GM19324 (cell line): ENCODE measurements at regions not wholly inside any gene's neighbourhood (a gene's known extent, or its start where the extent isn't known, plus 50 kb on each side); places are given as distances from the start of the nearest gene placed in this dataset.
"Not testable (repeated sequence)": the region's sequence is repeated elsewhere in the genome, so short reads cannot be mapped to it uniquely, and the experiment has no call there.

Source experiments
- ATAC-seq: cut with Tn5 transposase; IDR thresholded peaks from one replicate; pipeline ENCODE4 v1.9.1; 2021; ENCODE audit warnings: mild to moderate bottlenecking, moderate library complexity; ENCODE audit not compliant: unreplicated experiment, low FRiP score

GRCh38 chr14:29339494-29340172 is 573.0 kb downstream of the FOXG1 start:
- ATAC-seq: no peak

- ATAC-seq: no peak
Measured at GRCh38 chr14:29348504-29348903, 579.1 kb downstream of the PRKD1 start.

GRCh38 chr14:29350496-29350895 is 577.2 kb downstream of the PRKD1 start:
- no peak for ATAC-seq

GRCh38 chr14:29351996-29352705 is 575.5 kb downstream of the PRKD1 start:
- ATAC-seq: no peak

GRCh38 chr14:29352706-29353080 is 575.0 kb downstream of the PRKD1 start:
- no peak for ATAC-seq

GRCh38 chr14:29353513-29353912 is 574.1 kb downstream of the PRKD1 start:
- ATAC-seq: no peak

GRCh38 chr14:29354486-29354885 is 573.2 kb downstream of the PRKD1 start:
- no peak for ATAC-seq

GRCh38 chr14:29355331-29355730 is 572.3 kb downstream of the PRKD1 start:
- no peak for ATAC-seq

GRCh38 chr14:29355846-29356245 is 571.8 kb downstream of the PRKD1 start:
- no peak for ATAC-seq

GRCh38 chr14:29360656-29361055 is 567.0 kb downstream of the PRKD1 start:
- ATAC-seq: no peak

- ATAC-seq: no peak
Measured at GRCh38 chr14:29370024-29370423, 557.6 kb downstream of the PRKD1 start.

- no peak for ATAC-seq
Measured at GRCh38 chr14:29376237-29376636, 551.4 kb downstream of the PRKD1 start.

GRCh38 chr14:29380826-29381225 is 546.8 kb downstream of the PRKD1 start:
- ATAC-seq: no peak

GRCh38 chr14:29388571-29388970 is 539.1 kb downstream of the PRKD1 start:
- no peak for ATAC-seq

- ATAC-seq: no peak
Measured at GRCh38 chr14:29390081-29390832, 537.4 kb downstream of the PRKD1 start.

- ATAC-seq: no peak
Measured at GRCh38 chr14:29391231-29391630, 536.4 kb downstream of the PRKD1 start.

GRCh38 chr14:29391801-29392200 is 535.8 kb downstream of the PRKD1 start:
- no peak for ATAC-seq

- ATAC-seq: no peak
Measured at GRCh38 chr14:29392287-29392686, 535.4 kb downstream of the PRKD1 start.

GRCh38 chr14:29403091-29403490 is 524.6 kb downstream of the PRKD1 start:
- ATAC-seq: no peak

- no peak for ATAC-seq
Measured at GRCh38 chr14:29410581-29410980, 517.1 kb downstream of the PRKD1 start.

GRCh38 chr14:29414931-29415330 is 512.7 kb downstream of the PRKD1 start:
- ATAC-seq: not testable (repeated sequence)
